ENCODE measurements at regions not wholly inside any gene's neighbourhood (a gene's known extent, or its start where the extent isn't known, plus 50 kb on each side); places are given as distances from the start of the nearest gene placed in this dataset.

DNA sequence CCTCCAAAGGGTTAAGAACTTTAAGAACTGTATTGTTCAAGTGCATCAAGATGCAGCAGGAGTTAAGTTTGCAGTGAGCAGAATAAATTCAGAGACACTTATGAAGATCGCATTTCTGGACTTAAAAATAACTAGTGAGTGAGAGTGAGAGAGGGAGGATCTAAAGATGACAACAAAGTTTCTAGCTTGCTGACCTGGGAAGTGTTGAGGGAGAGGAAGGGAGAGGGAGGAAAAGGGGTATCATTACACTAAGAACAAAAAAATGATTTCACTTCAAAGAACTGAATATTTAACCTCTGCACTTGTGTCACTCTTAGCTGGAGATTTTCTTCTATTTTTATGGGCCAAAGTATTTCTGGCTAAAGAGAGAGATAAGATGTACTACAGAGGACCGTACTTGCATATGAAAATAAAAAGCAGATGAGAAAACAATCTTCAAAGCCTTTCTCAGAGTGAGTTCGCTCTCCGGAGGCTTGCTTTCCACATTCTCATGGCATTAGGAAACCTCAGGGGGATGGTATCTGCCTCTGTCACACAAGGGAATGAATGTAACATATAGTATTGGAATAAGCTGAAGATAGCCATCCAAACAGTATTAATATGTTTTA, 91.4 kb upstream of the TJP1 start:
- no peak for DNase-seq

DNA sequence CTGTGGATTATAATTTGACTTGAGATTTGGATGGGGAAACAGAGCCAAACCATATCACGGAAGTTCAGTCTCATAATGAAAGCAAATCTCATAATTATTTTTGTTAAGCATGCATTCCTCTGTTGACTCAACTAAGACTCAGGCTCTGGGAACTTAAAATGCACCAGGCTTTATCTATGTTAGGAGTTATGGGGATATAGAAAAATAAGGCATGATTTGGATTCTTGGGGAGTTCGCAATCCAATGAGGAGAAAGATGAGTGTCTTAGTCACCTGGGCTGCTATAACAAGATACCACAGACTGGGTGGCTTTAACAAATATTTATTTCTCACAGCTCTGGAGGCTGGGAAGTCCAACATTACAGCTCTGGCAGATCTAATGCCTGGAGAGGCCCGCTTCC, 89.4 kb upstream of the TJP1 start:
- DNase-seq, result no peak

DNA sequence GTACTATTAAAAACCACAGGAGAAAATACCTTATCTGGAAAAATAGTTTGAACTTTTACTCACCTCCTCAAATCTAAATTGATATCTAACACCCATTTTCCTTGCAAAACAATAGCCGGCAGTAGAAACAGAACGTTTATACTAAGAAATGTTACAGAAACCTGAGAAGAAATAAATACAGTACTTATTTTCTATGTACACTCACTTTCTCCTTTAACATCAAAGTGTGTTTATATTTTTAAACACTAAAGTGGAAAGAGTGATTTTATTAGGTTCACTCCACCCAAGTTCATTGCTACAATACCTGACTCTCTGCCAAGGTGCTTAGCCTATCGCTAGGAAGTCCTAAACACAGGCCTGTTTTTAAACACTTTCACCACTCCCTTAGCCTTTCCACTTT, 87.8 kb upstream of the TJP1 start:
- no peak for DNase-seq

DNA sequence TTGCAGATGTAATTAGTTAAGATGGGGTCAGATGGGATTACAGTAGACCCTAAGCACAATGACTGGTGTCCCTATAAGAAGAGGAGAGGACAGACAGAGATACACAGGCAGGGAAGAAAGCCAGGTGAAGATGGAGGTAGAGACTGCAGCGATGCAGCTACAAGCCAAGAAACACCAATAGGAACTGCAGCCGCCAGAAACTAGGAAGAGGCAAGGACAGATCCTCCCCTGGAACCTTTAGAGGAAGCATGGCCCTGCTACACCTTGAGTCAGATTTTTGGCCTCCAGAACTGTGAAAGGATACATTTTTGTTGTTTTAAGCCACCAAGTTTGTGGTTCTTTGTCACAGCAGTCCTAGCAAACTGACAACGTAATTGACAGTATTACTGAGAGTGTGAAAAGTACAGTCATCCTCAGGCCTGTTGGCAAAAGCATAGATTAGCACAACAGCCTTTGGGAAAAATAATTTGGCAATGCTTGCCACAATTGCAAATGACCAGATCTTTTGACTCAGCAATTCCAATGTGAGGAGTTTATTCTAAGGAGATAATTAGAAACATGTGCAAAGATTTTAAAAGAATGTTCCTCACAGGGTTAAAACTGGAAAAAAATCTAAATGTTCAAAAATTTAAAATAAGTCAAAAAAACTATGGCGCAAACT, 82.6 kb upstream of the TJP1 start:
- DNase-seq, result no peak

DNA sequence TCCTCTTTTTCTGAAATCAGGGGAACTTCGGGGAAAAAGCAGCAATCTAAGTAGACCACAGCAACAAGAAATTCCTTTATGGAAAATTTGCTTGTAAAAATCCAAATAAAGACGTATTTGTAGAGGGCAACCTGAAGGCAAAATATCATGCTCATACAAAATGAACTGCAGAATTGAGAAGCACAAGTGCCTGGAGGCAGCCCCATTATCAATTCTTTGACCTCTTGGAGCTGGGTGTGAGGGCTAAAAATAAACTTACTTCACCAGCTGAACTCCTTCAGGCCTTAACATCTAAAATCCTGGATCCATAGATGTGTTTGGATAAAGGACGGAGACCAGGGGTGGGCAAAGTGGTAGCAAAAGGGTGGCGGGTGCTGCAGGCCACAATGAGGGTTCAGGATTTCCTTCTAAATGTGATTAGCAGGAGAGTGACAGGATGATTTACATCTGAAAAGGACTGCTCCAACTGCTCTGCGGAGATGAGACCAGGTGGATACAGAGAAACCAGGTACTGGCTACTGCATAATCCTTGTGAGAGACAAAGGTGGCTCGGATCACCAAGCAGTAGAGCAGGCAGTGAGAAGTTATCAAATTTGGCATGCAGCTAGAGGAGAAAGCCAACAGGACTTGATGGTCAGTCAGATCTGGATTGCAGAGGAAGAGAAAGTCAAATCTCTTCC, 81.7 kb upstream of the TJP1 start:
- DNase-seq, result no peak

DNA sequence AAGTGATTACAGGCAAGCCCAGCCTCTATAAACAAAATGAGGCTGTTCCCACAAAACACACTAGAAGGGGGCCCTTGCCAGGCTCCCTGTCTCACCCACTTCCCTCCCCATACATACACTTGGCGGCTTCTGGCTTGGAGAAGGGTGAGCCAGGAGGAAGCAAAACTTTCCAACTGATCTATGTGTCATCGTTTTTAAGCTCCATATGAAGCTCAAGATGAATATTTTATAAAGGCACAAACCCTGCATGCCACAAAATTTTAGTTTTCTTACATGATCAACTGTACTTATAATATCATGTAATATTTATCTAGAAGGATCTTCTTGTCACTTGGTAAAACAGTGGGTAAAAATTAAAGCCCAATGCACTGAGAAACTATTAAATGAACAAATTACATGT, 80.8 kb upstream of the TJP1 start:
- no peak for DNase-seq

DNA sequence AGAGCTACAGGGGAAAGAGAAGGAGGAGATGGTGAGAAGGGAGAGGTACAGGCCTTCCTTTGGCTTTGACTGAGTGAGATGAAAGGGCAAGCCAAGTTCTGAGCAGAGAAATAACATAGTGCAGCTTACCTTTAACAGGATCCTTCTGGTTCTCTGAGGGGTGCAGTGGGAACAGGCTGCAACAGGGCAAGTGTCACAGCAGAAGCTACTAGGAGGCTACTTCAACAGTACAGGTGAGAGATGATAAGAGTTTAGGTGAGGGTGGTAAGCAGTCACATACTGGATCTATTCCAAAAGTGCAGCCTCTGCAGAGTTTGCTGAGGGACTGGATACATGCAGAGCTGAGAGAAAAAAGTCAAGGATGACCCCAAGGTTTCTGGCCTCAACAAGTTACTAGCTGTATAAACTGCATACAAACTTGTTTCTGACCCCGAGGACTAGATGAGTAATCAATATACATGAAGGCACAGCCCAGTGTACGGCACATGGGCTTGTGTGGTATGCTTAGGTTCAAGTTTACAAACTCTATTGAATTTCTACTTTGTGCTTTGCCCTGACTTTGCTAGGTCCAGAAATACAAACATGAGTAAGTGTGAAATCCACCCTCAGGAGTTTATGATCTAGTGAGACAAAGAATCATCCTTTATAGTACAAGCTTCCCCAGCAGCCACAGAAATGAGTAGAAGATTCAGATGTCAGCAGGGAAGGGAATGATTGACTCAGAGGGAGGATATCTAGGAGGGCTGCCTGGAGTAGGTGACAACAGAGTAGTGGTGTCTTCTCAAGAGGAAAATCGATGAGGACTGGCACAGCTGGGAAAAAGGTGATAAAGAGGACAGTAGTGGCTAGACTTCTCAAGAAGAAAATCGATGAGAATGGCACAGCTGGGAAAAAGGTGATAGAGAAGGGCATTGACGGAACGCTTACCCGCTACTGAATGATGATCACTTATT, 78.2 kb upstream of the TJP1 start:
- DNase-seq, result no peak

DNA sequence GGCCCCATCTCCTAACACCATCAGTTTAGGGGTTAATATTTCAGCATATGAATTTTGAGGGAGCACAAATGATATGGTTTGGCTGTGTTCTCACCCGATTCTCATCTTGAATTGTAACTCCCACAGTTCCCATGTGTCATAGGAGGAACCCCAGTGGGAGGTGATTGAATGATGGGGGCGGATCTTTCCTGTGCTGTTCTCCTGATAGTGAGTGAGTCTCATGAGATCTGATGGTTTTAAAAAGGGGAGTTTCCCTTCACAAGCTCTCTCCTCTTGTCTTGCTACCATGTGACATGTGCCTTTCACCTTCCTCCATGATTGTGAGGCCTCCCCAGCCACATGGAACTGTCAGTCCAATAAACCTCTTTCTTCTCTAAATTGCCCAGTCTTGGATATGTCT, 73.8 kb upstream of the TJP1 start:
- DNase-seq, result no peak

DNA sequence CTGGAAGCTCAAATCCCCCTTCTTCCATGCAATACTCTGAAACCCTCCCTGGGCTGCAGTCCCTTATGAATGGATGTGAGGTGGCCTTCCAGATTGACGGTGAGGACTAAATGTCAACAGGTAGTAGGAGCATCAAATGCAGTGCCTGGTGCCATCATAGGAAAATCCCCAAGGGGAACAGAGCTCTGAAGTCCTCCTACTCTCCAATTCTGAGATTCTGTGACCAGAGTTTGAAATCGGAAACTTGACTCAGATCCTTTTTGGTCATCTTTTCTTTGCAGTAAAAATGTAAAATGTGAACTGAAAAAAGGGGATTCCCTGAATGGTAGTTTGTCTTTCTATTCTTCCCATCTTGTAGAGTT, 68.8 kb upstream of the TJP1 start:
- no peak for DNase-seq

DNA sequence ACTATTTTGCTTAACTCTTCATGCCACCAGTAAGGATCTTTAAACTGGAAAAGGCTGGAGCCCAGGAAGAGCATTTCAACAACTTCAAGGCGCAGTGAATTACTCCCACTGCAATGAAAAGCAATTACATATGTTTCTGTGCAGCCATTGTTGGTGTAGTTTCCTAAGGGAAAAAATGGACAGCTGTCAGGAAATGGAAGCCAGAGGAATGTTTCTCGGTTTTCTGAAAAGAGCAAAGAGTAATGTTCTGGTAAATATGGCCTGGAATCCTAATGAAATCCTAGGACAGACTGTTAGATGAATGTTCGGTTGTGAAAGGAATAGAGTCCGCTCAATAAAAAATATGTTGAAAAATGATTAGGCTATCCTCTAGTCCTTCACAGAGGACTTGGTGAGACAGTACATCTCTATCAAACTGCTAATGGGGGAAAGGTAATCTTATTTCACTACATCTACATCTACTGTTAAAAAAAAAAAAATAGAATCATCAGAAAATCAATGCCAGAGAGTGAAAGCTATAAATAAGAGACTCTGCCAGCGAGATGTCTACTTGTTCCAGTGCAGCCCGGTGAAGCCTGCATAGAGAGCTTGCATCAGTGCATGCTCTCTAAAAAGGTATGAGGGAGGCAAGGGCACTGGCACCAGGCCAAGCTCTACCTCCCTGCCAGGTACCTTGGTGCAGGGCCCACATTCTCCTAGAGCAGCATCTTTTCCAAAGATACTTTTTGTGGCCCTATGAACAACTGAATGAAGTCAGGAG, 68.2 kb upstream of the TJP1 start:
- DNase-seq, result no peak

DNA sequence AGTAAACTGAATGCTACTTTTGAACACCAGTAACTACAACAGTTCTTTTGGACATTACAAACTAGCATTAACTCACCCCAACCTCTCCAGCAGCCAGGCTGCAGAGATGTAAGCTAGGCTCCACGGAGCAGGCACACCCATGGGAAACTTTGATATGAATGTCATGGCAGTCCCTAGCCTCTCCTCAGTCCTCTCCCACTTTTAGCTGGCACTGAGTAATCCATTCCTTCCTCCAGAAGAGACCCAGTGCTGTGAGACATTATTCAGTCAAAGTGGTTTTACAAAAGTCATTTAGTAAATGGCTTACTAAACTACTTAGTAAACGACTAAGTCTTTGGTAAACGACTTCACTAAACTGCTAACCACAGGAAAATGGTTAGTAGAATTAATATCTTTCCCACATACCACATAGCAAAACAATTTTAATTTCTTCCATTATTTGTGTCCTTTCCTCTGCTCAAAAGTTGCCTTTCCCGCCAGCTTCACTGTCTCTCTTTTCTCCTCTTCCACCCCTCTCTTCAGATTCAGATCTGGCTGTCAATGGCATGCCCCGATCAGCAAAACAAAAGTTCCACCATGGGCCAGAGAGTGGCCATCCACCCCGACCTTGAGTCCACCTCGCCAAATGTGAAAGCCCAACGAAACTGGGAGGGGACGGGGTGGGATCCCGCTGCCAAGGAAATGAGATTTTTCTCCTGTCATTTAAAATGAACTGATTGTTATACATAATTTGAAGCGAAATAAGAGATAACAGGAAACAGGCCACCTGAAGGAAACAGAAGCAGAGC, 67.5 kb upstream of the TJP1 start:
- no peak for DNase-seq

DNA sequence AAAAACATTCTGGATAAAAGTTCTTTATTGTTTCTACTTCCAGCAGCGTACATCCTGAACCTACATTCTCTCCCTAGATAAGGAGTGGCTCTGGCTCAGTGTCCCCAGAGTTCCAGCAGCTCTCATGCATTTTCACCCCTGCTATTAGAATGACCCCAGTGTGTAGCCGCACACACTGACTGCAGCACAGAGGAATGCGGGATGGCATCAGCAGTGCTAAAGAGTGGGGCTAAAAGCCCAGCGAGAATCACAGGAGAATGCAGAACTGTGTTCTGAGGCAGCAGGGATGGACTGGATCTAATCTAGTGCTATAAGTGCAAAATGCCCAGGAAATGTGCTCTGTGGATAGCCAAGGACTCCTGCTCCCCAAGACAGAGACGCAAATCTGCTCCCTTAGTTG, 66.4 kb upstream of the TJP1 start:
- no peak for DNase-seq

DNA sequence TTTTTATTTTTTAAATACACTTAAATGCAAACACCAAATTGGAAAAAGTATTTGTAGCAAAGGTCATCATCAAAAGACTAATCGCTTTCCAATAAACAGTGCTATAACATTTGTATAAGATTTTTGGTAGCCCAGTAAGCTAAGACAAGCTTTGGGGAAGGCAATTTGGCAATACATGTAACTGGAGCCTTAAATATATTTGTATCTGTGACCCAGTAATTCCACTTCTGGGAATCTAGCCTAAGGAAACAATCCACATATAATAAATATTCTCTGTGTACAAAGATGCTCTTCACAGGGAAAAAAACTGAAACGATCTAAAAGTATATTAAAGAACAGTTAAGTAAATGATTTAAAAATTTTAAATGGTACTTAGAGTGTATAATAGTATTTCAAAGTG, 65.5 kb upstream of the TJP1 start:
- no peak for DNase-seq

DNA sequence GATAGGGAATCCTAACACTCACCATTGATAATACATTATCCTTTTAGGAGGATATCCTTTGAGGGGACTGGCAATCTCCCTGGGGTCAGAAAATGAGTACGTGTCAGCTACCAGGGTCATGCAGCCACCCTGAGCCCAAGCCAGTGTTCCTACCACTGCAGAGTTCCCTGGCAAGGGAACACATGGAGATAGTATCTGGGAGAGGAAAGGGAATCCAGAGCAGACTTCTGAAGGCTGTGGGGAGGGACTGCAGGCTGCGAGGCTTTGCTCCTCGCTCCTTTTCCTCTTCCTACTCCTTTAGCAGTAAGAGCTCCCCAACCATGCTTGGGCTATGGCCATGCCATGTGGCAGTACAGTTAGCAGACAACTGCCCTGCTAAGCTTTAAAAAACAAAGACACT, 62.9 kb upstream of the TJP1 start:
- no peak for DNase-seq

DNA sequence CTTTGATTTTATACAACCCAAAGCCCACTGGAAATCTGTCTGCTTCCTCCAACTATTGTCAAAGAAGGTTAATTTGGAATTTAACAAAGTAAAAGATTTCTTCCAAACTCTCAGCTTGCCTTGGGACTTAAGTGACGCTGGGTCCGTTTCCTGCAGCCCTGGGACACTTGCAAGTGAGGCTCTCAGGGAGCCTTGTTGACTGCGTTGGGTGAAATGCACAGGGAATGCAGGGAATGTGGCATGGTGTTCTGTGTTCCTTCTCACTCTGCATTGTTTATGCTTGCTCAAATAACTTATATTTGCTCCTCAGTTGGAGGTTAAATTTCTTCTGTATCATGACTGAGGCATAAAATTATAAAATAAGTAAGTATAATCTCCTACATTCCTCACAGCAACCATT, 60.9 kb upstream of the TJP1 start:
- no peak for DNase-seq

DNA sequence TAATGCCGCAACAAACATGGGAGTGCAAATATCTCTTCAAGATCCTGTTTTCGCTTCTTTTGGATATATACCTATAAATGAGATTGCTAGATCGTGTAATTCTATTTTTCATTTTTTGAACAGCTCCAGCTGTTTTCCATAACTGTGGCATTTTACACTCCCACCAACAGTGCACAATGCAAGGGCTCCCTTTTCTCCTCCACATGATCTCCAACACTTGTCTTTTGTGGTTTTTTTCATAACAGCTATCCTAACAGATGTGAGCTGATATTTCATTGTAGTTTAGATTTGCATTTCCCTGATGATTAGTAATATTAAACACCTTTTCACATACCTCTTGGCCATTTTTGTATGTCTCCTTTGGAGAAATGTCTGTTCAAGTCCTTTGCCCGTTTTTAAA, 58.6 kb upstream of the TJP1 start:
- DNase-seq, result no peak

DNA sequence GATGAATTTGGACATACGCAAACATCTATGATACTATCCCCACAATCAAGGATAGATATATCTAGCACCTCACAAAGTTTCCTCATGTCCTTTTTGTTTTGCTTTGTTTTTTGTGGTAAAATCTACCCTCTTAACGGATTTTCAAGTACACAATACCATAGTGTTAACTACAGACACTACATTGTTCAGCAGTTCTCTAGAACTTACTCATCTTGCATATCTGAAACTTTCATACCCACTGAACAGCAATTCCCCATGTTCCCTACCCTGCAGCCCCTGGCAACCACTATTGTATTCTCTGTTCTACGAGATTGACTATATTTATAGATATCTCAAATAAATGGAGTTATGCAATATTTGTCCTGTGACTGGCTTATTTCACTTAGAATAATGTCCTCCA, 58.1 kb upstream of the TJP1 start:
- no peak for DNase-seq

DNA sequence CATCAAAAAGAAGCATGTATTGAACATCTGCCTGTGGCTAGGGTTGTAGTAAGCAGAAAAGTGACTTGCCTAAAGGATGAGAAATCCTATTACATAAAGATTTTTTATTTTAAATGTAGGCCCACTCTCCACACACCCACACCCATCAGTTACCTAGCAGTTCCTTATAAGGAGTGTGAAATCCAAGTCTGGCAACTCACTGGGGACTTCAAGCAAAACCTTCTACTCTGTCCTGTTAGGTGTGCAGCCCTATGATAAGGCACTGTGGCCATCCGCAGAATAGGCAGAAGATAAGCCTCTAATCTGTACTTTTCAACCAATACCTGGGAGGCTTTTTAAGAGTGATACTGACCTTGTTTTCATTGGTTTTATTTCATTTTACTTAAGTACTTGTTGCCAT, 52.7 kb upstream of the TJP1 start:
- no peak for DNase-seq

DNA sequence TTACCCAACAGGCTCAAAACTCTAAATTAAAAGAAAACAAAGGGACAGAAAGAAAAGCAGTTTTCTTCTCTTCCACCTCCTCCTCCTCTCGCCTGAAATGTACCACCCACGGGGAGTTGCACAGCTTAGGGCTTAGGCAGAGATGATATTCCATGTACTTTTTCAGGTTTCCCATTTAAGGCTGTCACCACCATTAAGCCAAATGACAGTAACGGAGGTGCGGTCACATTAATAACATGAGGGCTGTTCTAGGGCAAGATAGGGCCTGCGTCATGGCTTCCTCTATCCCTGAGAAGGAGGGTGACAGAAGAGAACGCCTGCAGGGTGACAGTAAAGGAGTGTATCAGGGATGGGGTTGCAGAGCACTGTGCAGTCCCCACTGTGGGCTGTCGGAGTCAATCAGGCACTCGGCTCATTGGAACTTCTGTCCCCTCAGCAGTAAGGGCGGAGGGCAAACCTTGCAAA, 51.7 kb upstream of the TJP1 start:
- DNase-seq, result no peak

DNA sequence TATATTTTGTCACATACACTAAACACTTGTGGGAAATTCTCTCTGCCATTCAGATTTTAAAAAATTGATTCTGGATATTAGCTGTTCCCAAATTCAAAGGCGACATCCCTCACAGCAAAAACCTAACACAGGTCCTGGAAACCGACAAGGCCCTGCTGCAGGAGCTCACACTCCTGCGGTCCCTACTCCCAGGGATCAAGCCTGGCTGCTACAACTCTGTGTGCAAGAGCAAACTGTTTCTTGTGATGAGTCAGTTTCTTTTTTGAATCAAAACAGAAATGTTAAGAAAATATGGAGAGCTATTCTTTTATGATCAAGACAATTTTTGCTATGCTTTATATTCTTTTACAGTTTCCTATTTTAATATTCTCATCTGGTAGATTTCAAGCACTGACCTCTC, 51.0 kb upstream of the TJP1 start:
- no peak for DNase-seq

DNA sequence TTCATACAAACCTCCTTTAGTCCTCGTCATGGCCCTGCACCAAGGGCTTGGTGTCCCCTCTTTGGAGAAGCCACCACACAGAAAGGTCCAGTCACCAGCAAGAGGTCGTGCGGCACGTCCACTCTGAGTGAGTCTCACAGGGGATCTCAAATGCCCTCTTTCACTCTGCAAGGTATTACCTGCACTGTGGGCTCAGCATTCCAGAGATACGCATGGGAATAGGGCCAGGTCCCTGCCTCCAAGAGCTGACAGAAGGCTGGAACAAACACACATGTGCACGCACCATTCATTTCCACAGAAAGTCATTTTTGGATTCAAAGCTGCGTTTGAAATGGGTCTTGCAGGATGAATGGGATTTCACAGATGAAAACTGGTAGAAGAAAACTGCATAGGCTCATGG, 50.4 kb upstream of the TJP1 start:
- DNase-seq, result no peak

Data from activated CD4-positive, alpha-beta T cell treated with anti-CD3 and anti-CD28 coated beads, Interleukin-2, amount 50 U/mL, for 1 hour (primary cell).